Transverse colon (tissue), 4 donors: ENCODE measurements at regions not wholly inside any gene's neighbourhood (a gene's known extent, or its start where the extent isn't known, plus 50 kb on each side); places are given as distances from the start of the nearest gene placed in this dataset.

Experiments
- CTCF ChIP-seq, 5 experiments: fragments of 200-600 bp in 3 of 5; fragments of 450-650 bp in 2 of 5; sonication (generic) in 3 of 5; IDR thresholded peaks; 1 replicate in 2 of 5; 2 replicates in 3 of 5; pipeline ENCODE4 v1.5.1; 2016 to 2017; ENCODE audit warnings: antibody characterized with exemption in 5 of 5, inconsistent platforms in 3 of 5, mild to moderate bottlenecking in 2 of 5, moderate library complexity in 1 of 5
- EP300 ChIP-seq: sonication (generic); formaldehyde crosslinking; IDR thresholded peaks from one replicate; pipeline ENCODE4 v1.6.1; 2017; ENCODE audit warnings: antibody characterized with exemption, low read depth
- POLR2A ChIP-seq: fragments of 450-650 bp; IDR thresholded peaks from one replicate; pipeline ENCODE4 v1.6.1; 2016; ENCODE audit warnings: antibody characterized with exemption, mild to moderate bottlenecking, moderate library complexity
- POLR2AphosphoS5 ChIP-seq, 3 donors: sonication (generic); formaldehyde crosslinking; IDR thresholded peaks; one replicate each; pipeline ENCODE4 v1.6.1; 2016; ENCODE audit warnings: antibody characterized with exemption in 3 of 3

DNA sequence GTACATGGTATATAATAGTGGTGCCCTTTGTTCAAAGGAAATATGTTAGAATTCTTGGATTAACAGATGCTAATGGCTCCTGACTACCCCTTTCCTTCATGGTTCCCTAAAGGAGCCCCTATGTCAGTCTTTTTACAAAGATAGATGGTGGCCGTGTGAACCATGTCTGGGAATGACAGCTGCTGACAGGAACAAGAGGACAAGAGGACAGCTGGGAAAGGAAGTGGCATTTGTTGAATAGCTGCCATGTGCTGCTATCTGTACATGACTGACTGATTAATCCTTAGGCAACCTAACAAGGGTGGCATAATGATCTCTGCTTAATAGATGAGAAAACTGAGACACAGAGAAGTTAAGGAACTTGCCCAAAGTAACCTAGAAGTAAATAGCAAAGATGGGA lies 321.7 kb downstream of the ZNF621 start:
- TF ChIP-seq POLR2A (no peak), CTCF (IDR thresholded peaks at IDR 0.05) (no peak), EP300 (no peak), POLR2AphosphoS5 (IDR thresholded peaks at IDR 0.05) (no peak)
